IMR-90 (cell line): ENCODE measurements at regions not wholly inside any gene's neighbourhood (a gene's known extent, or its start where the extent isn't known, plus 50 kb on each side); places are given as distances from the start of the nearest gene placed in this dataset.

ENCODE experiments used
- ATAC-seq: fragments of 200-7000 bp; cut with Tn5 transposase; 2 replicates; pipeline ENCODE4 v1.9.1; 2020; ENCODE audit warnings: low read depth, mild to moderate bottlenecking, moderate library complexity
- BruUV-seq: library from RNA; stranded (reverse); fragments of 400-500 nt; replicated peaks from 2 replicates; lab custom pipeline; 2021; lab: Mats Ljungman, UMichigan
- CTCF ChIA-PET: fragments of 300-600 bp; formaldehyde crosslinking; extraction: SDS; loops from one replicate; lab custom pipeline; 2021; ENCODE audit warnings: antibody characterized with exemption; lab: Yijun Ruan, JAX
- POLR2A ChIA-PET: fragments of 300-600 bp; sonication (Branson Sonifier 250); formaldehyde crosslinking; loops from one replicate; lab custom pipeline; 2022; ENCODE audit warnings: antibody characterized with exemption; ENCODE audit not compliant: unreplicated experiment; lab: Charles Lee
- DNase-seq: peaks from one replicate; pipeline ENCODE4 v3.0.0; 2013
- H2AFZ ChIP-seq: replicated peaks from 2 replicates; pipeline ENCODE3; 2013; ENCODE audit warnings: low read length, mild to moderate bottlenecking; ENCODE audit not compliant: poor library complexity
- H2AK5ac ChIP-seq: 2 replicates; pipeline ENCODE4 v1.6.1; 2013; ENCODE audit warnings: low read depth, low read length, inconsistent platforms
- H2AK9ac ChIP-seq: replicated peaks from 2 replicates; pipeline ENCODE3; 2013; ENCODE audit warnings: mild to moderate bottlenecking, low read depth, low read length, moderate library complexity; ENCODE audit not compliant: poor library complexity
- H2BK120ac ChIP-seq: 2 replicates; pipeline ENCODE4 v1.6.1; 2013; ENCODE audit warnings: low read depth, low read length, inconsistent platforms
- H2BK15ac ChIP-seq: 3 replicates; pipeline ENCODE4 v1.6.1; 2013; ENCODE audit warnings: low read depth, low read length, inconsistent platforms
- H2BK20ac ChIP-seq: 2 replicates; pipeline ENCODE4 v1.6.1; 2013; ENCODE audit warnings: low read depth, mild to moderate bottlenecking, inconsistent platforms, low read length, moderate library complexity
- H2BK5ac ChIP-seq: 2 replicates; pipeline ENCODE4 v1.6.1; 2013; ENCODE audit warnings: mild to moderate bottlenecking, low read depth, low read length, inconsistent platforms; ENCODE audit not compliant: poor library complexity, severe bottlenecking
- H3K14ac ChIP-seq: replicated peaks from 2 replicates; pipeline ENCODE4 v1.6.1; 2013; ENCODE audit warnings: low read depth, low read length, inconsistent platforms
- H3K18ac ChIP-seq: 2 replicates; pipeline ENCODE4 v1.6.1; 2013; ENCODE audit warnings: low read depth, low read length, control low read depth
- H3K23ac ChIP-seq: 2 replicates; pipeline ENCODE4 v1.6.1; 2013; ENCODE audit warnings: low read depth, low read length, inconsistent platforms
- H3K27ac ChIP-seq: 2 replicates; pipeline ENCODE4 v1.5.1; 2013; ENCODE audit warnings: mild to moderate bottlenecking, control low read depth, low read length; ENCODE audit not compliant: insufficient read depth
- H3K27me3 ChIP-seq: 2 replicates; pipeline ENCODE4 v1.6.1; 2013; ENCODE audit warnings: low read length; ENCODE audit not compliant: control insufficient read depth, insufficient read depth
- H3K36me3 ChIP-seq: 2 replicates; pipeline ENCODE4 v1.6.1; 2013; ENCODE audit warnings: low read length, mixed read lengths; ENCODE audit not compliant: control insufficient read depth, insufficient read depth
- H3K4ac ChIP-seq: 2 replicates; pipeline ENCODE4 v1.6.1; 2013; ENCODE audit warnings: low read depth, low read length, inconsistent platforms
- H3K4me1 ChIP-seq: 2 replicates; pipeline ENCODE4 v1.6.1; 2013; ENCODE audit warnings: low read length, mixed read lengths; ENCODE audit not compliant: control insufficient read depth, insufficient read depth
- H3K4me2 ChIP-seq: 2 replicates; pipeline ENCODE4 v1.6.1; 2013; ENCODE audit warnings: low read depth, mild to moderate bottlenecking, control low read depth, low read length, moderate library complexity
- H3K4me3 ChIP-seq: 2 replicates; pipeline ENCODE4 v1.5.1; 2013; ENCODE audit warnings: low read depth, mild to moderate bottlenecking, control low read depth, low read length, moderate library complexity; ENCODE audit not compliant: insufficient read depth
- H3K56ac ChIP-seq: 2 replicates; pipeline ENCODE4 v1.6.1; 2013; ENCODE audit warnings: low read length, inconsistent platforms; ENCODE audit not compliant: insufficient read depth; ENCODE audit errors: extremely low read depth
- H3K79me1 ChIP-seq, 2 experiments: 2 replicates each; pipeline ENCODE4 v1.6.1; 2013; ENCODE audit warnings: low read length in 2 of 2, inconsistent platforms in 1 of 2, low read depth in 1 of 2
- H3K9ac ChIP-seq: 2 replicates; pipeline ENCODE4 v1.6.1; 2013; ENCODE audit warnings: low read depth, low read length, control low read depth
- H3K9me1 ChIP-seq: 2 replicates; pipeline ENCODE4 v1.6.1; 2013; ENCODE audit warnings: low read length, inconsistent platforms; ENCODE audit not compliant: insufficient read depth
- H3K9me3 ChIP-seq: 2 replicates; pipeline ENCODE4 v1.6.1; 2013; ENCODE audit warnings: low read length; ENCODE audit not compliant: control insufficient read depth, insufficient read depth
- H4K20me1 ChIP-seq: 2 replicates; pipeline ENCODE4 v1.6.1; 2013; ENCODE audit warnings: low read length, inconsistent platforms; ENCODE audit not compliant: insufficient read depth
- H4K5ac ChIP-seq: 2 replicates; pipeline ENCODE4 v1.6.1; 2013; ENCODE audit warnings: mild to moderate bottlenecking, low read depth, low read length, control low read depth
- H4K8ac ChIP-seq, 2 experiments: 2 replicates each; pipeline ENCODE4 v1.6.1; 2013; ENCODE audit warnings: low read depth in 2 of 2, low read length in 2 of 2, control low read depth in 1 of 2, inconsistent platforms in 1 of 2
- H4K91ac ChIP-seq: 2 replicates; pipeline ENCODE4 v1.6.1; 2013; ENCODE audit warnings: low read depth, low read length, inconsistent platforms; ENCODE audit not compliant: insufficient read depth
- MAFK ChIP-seq: IDR thresholded peaks from 2 replicates; pipeline ENCODE4 v1.6.1; 2012; ENCODE audit warnings: low read depth, low read length, improper control_type of control experiment
- MAZ ChIP-seq: IDR thresholded peaks from 2 replicates; pipeline ENCODE4 v1.6.1; 2012; ENCODE audit warnings: low read depth, mild to moderate bottlenecking, low read length, improper control_type of control experiment, moderate library complexity, borderline replicate concordance
- WGBS, 2 experiments: methylation state at CpG; one replicate each; pipeline versions ENCODE4 v1.1.5 to v1.1.7; 2013; ENCODE audit warnings: missing lambda C conversion rate in 2 of 2; ENCODE audit not compliant: insufficient read length in 1 of 2; ENCODE audit errors: extremely low coverage in 2 of 2; 5-methylcytosine and 5-hydroxymethylcytosine counted together
- dilution Hi-C: fragments of 300-500 bp; cut with HindIII; formaldehyde crosslinking; loops from one replicate; pipeline ENCODE4 v1.14.3; 2018; ENCODE audit warnings: low sequenced_read_pairs; ENCODE audit not compliant: unreplicated experiment
- in situ Hi-C: fragments of 300-500 bp; cut with MboI; formaldehyde crosslinking; loops from 3 replicates; pipeline ENCODE4 v1.14.3; 2019; ENCODE audit warnings: low sequenced_read_pairs, inconsistent platforms, mixed read lengths
- intact Hi-C: fragments of 100-400 bp; cut with micrococcal nuclease; formaldehyde crosslinking; loops from 2 replicates; pipeline ENCODE4 v1.10.0; 2022
- TF ChIP-seq, protein P1 (sequence below): fragments of 150-350 bp; IDR thresholded peaks from 2 replicates; pipeline ENCODE4 v1.6.1; 2017; ENCODE audit warnings: mild to moderate bottlenecking, antibody characterized with exemption, low read length, low read depth
- TF ChIP-seq, protein P2 (sequence below): conservative IDR thresholded peaks from 2 replicates; pipeline ENCODE4 v1.5.1; 2012; ENCODE audit warnings: mild to moderate bottlenecking, low read depth, low read length, improper control_type of control experiment

DNA sequence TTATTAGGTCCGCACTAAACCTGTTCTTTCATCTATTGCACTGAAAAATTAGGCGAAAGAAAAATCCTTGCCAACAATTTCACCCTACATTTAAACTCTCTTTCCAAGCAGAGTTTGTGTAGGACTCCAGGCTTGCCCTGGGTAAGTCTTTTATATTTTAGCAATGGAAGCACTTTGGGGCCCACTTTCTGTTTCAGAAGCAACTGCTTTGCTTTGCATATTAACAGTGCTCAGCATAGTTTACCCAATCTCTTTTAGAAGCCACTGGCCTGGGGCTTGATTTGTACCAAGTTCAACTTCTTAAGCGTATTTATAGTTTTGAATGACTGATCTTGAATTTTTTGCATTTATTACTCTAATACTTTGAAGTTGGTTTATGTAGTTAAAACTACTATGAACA is 78.8 kb upstream of the MDFIC start:
- no peak overlapping the region for H3K9ac ChIP-seq
- no peak overlapping the region for H4K5ac ChIP-seq
- H3K27ac ChIP-seq = no peak overlapping the region
- no peaks in the 10 kb centered on the region for H3K27me3 ChIP-seq
- no peaks in the 10 kb centered on the region for H3K36me3 ChIP-seq
- H3K18ac ChIP-seq = no peak overlapping the region
- H3K4me1 ChIP-seq = peaks cover 2% of the 10 kb centered on the region; the same call in 1 of the 2 replicates
- no peaks in the 10 kb centered on the region for H3K79me1 ChIP-seq
- intact Hi-C loops (no loop called here), dilution Hi-C loops (no loop called here), in situ Hi-C loops (no loop called here)
- H2AK9ac ChIP-seq = no peak overlapping the region
- no peak overlapping the region for H4K8ac ChIP-seq
- no peak overlapping the region for H4K91ac ChIP-seq
- H4K20me1 ChIP-seq = no peaks in the 10 kb centered on the region
- no CpG with 5 or more reads among the region's 3 CpGs for WGBS, 2 experiments
- no TSS peak for BruUV-seq
- DNase-seq (no peak), ATAC-seq (no peak)
- no peak overlapping the region for H3K4me2 ChIP-seq
- no peak overlapping the region for H2BK120ac ChIP-seq
- H2BK20ac ChIP-seq = no peak overlapping the region
- ChIA-PET POLR2A (no interaction called here), CTCF (no interaction called here)
- H3K9me3 ChIP-seq = no peaks in the 10 kb centered on the region
- H3K4me3 ChIP-seq = no peak overlapping the region
- no peak overlapping the region for H3K14ac ChIP-seq
- H2AK5ac ChIP-seq = no peak overlapping the region
- H2AFZ ChIP-seq = no peak overlapping the region
- no peak overlapping the region for H3K23ac ChIP-seq
- no peak overlapping the region for H3K4ac ChIP-seq
- H2BK5ac ChIP-seq = no peak overlapping the region
- no peak overlapping the region for H2BK15ac ChIP-seq
- H3K9me1 ChIP-seq = no peaks in the 10 kb centered on the region
- no peak overlapping the region for H3K56ac ChIP-seq
- no peak for TF ChIP-seq MAFK
- TF ChIP-seq MAZ = no peak
- TF ChIP-seq, protein P1, sequence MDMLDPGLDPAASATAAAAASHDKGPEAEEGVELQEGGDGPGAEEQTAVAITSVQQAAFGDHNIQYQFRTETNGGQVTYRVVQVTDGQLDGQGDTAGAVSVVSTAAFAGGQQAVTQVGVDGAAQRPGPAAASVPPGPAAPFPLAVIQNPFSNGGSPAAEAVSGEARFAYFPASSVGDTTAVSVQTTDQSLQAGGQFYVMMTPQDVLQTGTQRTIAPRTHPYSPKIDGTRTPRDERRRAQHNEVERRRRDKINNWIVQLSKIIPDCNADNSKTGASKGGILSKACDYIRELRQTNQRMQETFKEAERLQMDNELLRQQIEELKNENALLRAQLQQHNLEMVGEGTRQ = no peak
- TF ChIP-seq, protein P2, sequence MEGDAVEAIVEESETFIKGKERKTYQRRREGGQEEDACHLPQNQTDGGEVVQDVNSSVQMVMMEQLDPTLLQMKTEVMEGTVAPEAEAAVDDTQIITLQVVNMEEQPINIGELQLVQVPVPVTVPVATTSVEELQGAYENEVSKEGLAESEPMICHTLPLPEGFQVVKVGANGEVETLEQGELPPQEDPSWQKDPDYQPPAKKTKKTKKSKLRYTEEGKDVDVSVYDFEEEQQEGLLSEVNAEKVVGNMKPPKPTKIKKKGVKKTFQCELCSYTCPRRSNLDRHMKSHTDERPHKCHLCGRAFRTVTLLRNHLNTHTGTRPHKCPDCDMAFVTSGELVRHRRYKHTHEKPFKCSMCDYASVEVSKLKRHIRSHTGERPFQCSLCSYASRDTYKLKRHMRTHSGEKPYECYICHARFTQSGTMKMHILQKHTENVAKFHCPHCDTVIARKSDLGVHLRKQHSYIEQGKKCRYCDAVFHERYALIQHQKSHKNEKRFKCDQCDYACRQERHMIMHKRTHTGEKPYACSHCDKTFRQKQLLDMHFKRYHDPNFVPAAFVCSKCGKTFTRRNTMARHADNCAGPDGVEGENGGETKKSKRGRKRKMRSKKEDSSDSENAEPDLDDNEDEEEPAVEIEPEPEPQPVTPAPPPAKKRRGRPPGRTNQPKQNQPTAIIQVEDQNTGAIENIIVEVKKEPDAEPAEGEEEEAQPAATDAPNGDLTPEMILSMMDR = no peak
